ENCODE measurements at regions not wholly inside any gene's neighbourhood (a gene's known extent, or its start where the extent isn't known, plus 50 kb on each side); places are given as distances from the start of the nearest gene placed in this dataset.

DNA sequence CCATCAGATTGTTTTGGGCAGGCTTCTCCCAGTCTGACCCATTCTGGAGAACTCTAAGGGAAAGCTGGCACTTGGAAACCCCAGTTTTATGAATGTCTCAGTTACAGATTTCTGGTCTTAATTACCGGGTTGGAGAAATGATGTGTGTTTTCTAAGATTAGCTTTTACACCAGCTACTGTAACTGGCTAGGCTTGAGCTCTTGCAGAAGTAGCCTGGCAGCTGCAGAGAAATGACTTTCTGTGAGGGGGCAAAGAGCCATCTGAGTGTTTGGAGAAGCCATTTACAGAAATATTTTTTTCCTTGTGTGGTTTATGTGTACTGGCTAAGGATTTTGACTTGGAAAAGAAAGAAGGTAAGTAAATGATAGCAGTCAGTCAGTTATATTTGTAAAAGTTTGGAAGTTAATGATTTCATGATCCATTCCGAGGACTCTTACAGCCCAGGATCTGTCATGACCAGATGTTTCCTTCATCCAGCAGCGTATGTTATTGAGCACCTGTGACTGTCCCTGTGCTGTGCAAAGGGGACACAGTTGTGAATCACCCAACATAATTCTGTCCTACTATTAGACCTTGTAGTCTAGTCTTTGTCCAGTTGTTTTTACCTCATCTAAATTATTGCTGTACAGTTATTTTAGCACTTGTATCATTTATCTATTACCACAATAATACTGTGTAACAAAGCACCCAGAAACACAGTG is 53.7 kb upstream of the GDNF start:
- no peak for TF ChIP-seq EZH2 (IDR thresholded peaks at IDR 0.05; ENCODE audit: borderline replicate concordance, low read length)
- TF ChIP-seq, protein P1, sequence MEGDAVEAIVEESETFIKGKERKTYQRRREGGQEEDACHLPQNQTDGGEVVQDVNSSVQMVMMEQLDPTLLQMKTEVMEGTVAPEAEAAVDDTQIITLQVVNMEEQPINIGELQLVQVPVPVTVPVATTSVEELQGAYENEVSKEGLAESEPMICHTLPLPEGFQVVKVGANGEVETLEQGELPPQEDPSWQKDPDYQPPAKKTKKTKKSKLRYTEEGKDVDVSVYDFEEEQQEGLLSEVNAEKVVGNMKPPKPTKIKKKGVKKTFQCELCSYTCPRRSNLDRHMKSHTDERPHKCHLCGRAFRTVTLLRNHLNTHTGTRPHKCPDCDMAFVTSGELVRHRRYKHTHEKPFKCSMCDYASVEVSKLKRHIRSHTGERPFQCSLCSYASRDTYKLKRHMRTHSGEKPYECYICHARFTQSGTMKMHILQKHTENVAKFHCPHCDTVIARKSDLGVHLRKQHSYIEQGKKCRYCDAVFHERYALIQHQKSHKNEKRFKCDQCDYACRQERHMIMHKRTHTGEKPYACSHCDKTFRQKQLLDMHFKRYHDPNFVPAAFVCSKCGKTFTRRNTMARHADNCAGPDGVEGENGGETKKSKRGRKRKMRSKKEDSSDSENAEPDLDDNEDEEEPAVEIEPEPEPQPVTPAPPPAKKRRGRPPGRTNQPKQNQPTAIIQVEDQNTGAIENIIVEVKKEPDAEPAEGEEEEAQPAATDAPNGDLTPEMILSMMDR (IDR thresholded peaks at IDR 0.05; ENCODE audit: low read length) = no peak
